ENCODE measurements at regions not wholly inside any gene's neighbourhood (a gene's known extent, or its start where the extent isn't known, plus 50 kb on each side); places are given as distances from the start of the nearest gene placed in this dataset.

GRCh38 chr14:101195309-101195901 lies 291.9 kb upstream of the RTL1 start:
- no peak for ATAC-seq
- Mint-ChIP-seq H3K36me3 (no peaks in the 10 kb centered on the region), H3K27ac (no peak overlapping the region), H3K9me3 (no peaks in the 10 kb centered on the region)
- DNase-seq (ENCODE audit: low spot score in 2 of 2), result peak in 1 of 2 donors; percentile 21

GRCh38 chr14:101196051-101196712 lies 292.7 kb upstream of the RTL1 start:
- DNase-seq (ENCODE audit: low spot score in 2 of 2), result no peak
- Mint-ChIP-seq H3K27ac (no peak overlapping the region), H3K36me3 (no peaks in the 10 kb centered on the region), H3K9me3 (no peaks in the 10 kb centered on the region)
- no peak for ATAC-seq

GRCh38 chr14:101196795-101197590 lies 293.5 kb upstream of the RTL1 start:
- no peaks in the 10 kb centered on the region for H3K36me3 Mint-ChIP-seq
- DNase-seq (ENCODE audit: low spot score in 2 of 2) (peak in 1 of 2 donors; percentile 14), ATAC-seq (no peak)
- no peak overlapping the region for H3K27ac Mint-ChIP-seq
- H3K9me3 Mint-ChIP-seq, result no peaks in the 10 kb centered on the region

GRCh38 chr14:101197595-101198397 lies 294.3 kb upstream of the RTL1 start:
- peak in 1 of 2 donors; percentile 34 for DNase-seq (ENCODE audit: low spot score in 2 of 2)
- ATAC-seq, result no peak
- H3K36me3 Mint-ChIP-seq, result no peaks in the 10 kb centered on the region
- H3K27ac Mint-ChIP-seq, result no peak overlapping the region
- no peaks in the 10 kb centered on the region for H3K9me3 Mint-ChIP-seq

- H3K9me3 Mint-ChIP-seq, result peaks cover 4 to 7% of the 10 kb centered on the region in 2 donors
- peaks cover 0 to 3% of the 10 kb centered on the region in 2 donors for H3K36me3 Mint-ChIP-seq
- H3K27ac Mint-ChIP-seq, result peak overlapping the region in 1 of 2 donors; percentile 50
- no peak for ATAC-seq
- peak in 1 of 2 donors; percentile 41 for DNase-seq (ENCODE audit: low spot score in 2 of 2)
Measured at GRCh38 chr14:101198398-101199027, 295.0 kb upstream of the RTL1 start.

GRCh38 chr14:101199028-101199770 lies 295.7 kb upstream of the RTL1 start:
- ATAC-seq, result no peak
- peak in 1 of 2 donors; percentile 11 for DNase-seq (ENCODE audit: low spot score in 2 of 2)
- Mint-ChIP-seq H3K36me3 (peaks cover 0 to 9% of the 10 kb centered on the region in 2 donors), H3K27ac (no peak overlapping the region), H3K9me3 (peaks cover 10 to 12% of the 10 kb centered on the region in 2 donors)

GRCh38 chr14:101200008-101200649 lies 296.6 kb upstream of the RTL1 start:
- H3K36me3 Mint-ChIP-seq, result peaks cover 0 to 9% of the 10 kb centered on the region in 2 donors
- no peak overlapping the region for H3K27ac Mint-ChIP-seq
- DNase-seq (ENCODE audit: low spot score in 2 of 2) (peak in 1 of 2 donors; percentile 34), ATAC-seq (no peak)
- peaks cover 10 to 14% of the 10 kb centered on the region in 2 donors for H3K9me3 Mint-ChIP-seq

GRCh38 chr14:101200650-101201516 lies 297.4 kb upstream of the RTL1 start:
- ATAC-seq (no peak), DNase-seq (ENCODE audit: low spot score in 2 of 2) (peak in 1 of 2 donors; percentile 13)
- Mint-ChIP-seq H3K36me3 (peaks cover under 1 to 15% of the 10 kb centered on the region in 2 donors), H3K9me3 (peaks cover 16 to 22% of the 10 kb centered on the region in 2 donors), H3K27ac (no peak overlapping the region)

GRCh38 chr14:101201535-101202151 lies 298.1 kb upstream of the RTL1 start:
- Mint-ChIP-seq H3K9me3 (peaks cover 20 to 26% of the 10 kb centered on the region in 2 donors), H3K27ac (no peak overlapping the region), H3K36me3 (peaks cover 8 to 16% of the 10 kb centered on the region in 2 donors)
- ATAC-seq (no peak), DNase-seq (ENCODE audit: low spot score in 2 of 2) (peak in 1 of 2 donors; percentile 43)

GRCh38 chr14:101202627-101203404 lies 299.3 kb upstream of the RTL1 start:
- no peak for ATAC-seq
- H3K9me3 Mint-ChIP-seq, result peaks cover 29 to 33% of the 10 kb centered on the region in 2 donors
- peaks cover 9 to 19% of the 10 kb centered on the region in 2 donors for H3K36me3 Mint-ChIP-seq

GRCh38 chr14:101206556-101206955 lies 303.0 kb upstream of the RTL1 start:
- DNase-seq (ENCODE audit: low spot score in 2 of 2) (no peak), ATAC-seq (no peak)
- Mint-ChIP-seq H3K9me3 (peaks cover 46 to 53% of the 10 kb centered on the region in 2 donors), H3K36me3 (peaks cover 15 to 29% of the 10 kb centered on the region in 2 donors), H3K27ac (no peak overlapping the region)

More at GRCh38 chr14:101202627-101203404, 299.3 kb upstream of the RTL1 start:
- H3K27ac Mint-ChIP-seq, result no peak overlapping the region
- peak in 1 of 2 donors; percentile 34 for DNase-seq (ENCODE audit: low spot score in 2 of 2)

GRCh38 chr14:101207041-101207440 lies 303.5 kb upstream of the RTL1 start:
- Mint-ChIP-seq H3K27ac (no peak overlapping the region), H3K36me3 (peaks cover 19 to 32% of the 10 kb centered on the region in 2 donors), H3K9me3 (peaks cover 49 to 56% of the 10 kb centered on the region in 2 donors)
- DNase-seq (ENCODE audit: low spot score in 2 of 2) (no peak), ATAC-seq (no peak)

- DNase-seq (ENCODE audit: low spot score in 2 of 2) (no peak), ATAC-seq (no peak)
- Mint-ChIP-seq H3K36me3 (peaks cover 22 to 35% of the 10 kb centered on the region in 2 donors), H3K9me3 (peaks cover 51 to 58% of the 10 kb centered on the region in 2 donors), H3K27ac (no peak overlapping the region)
Measured at GRCh38 chr14:101207897-101208296, 304.4 kb upstream of the RTL1 start.

All from activated naive CD4-positive, alpha-beta T cell treated with anti-CD3 and anti-CD28 coated beads, Interleukin-2, amount 50 U/mL, for 72 hours (primary cell).